ENCODE measurements at regions not wholly inside any gene's neighbourhood (a gene's known extent, or its start where the extent isn't known, plus 50 kb on each side); places are given as distances from the start of the nearest gene placed in this dataset.

DNA sequence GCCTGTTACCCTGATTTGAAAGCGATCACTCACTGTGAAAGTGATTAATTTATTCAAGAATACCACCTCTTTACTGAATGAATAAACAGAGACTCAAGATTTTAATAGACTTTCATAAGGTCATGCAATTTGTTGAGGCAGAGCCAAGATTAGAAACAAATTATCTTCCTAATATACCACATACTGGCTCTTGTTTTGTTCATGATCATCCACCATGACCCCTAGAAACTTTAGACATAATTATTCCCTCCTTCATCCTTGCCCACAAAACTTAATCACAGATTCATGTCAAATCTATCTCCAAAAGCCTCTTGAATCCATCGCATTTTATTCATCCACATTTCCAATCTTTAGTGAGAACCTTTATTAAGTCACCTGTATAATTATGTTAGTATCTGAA, 152.3 kb downstream of the ATXN7L3B start:
- H3K4me1 ChIP-seq, result no peaks in the 10 kb centered on the region
- intact Hi-C loops (cut with DNase I; ENCODE audit: low total_unique reads), result no loop called here
- no peak for DNase-seq
- H3K36me3 ChIP-seq, result no peaks in the 10 kb centered on the region
- no peaks in the 10 kb centered on the region for H3K9me3 ChIP-seq
- no peak for TF ChIP-seq POLR2A (IDR thresholded peaks at IDR 0.05)
- TF ChIP-seq, protein P1, sequence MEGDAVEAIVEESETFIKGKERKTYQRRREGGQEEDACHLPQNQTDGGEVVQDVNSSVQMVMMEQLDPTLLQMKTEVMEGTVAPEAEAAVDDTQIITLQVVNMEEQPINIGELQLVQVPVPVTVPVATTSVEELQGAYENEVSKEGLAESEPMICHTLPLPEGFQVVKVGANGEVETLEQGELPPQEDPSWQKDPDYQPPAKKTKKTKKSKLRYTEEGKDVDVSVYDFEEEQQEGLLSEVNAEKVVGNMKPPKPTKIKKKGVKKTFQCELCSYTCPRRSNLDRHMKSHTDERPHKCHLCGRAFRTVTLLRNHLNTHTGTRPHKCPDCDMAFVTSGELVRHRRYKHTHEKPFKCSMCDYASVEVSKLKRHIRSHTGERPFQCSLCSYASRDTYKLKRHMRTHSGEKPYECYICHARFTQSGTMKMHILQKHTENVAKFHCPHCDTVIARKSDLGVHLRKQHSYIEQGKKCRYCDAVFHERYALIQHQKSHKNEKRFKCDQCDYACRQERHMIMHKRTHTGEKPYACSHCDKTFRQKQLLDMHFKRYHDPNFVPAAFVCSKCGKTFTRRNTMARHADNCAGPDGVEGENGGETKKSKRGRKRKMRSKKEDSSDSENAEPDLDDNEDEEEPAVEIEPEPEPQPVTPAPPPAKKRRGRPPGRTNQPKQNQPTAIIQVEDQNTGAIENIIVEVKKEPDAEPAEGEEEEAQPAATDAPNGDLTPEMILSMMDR (IDR thresholded peaks at IDR 0.05), result no peak
- H3K4me3 ChIP-seq, result no peak overlapping the region
- no peaks in the 10 kb centered on the region for H3K27me3 ChIP-seq
- H3K27ac ChIP-seq, result no peak overlapping the region

DNA sequence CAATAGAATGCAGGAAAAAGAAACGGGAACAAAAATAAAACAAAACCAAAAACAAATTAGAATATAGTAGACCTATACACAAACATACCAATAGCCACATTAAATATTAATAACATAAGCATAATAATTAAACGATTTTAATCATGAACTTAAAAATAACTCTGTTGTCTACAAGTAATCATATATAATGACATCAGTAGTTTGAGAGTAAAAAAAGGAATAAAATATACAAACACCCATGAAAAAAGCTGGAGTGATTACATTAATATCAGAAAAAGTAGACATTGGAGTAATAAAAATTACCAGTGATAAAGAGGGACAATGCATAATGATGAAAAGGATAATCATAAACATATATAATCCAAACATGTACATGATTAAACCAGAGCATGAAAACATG, 181.8 kb downstream of the ATXN7L3B start:
- no peak overlapping the region for H3K4me3 ChIP-seq
- H3K27ac ChIP-seq, result no peak overlapping the region
- H3K36me3 ChIP-seq, result no peaks in the 10 kb centered on the region
- intact Hi-C loops (cut with DNase I; ENCODE audit: low total_unique reads), result no loop called here
- H3K27me3 ChIP-seq, result no peaks in the 10 kb centered on the region
- no peaks in the 10 kb centered on the region for H3K9me3 ChIP-seq
- no peak for DNase-seq
- no peaks in the 10 kb centered on the region for H3K4me1 ChIP-seq
- no peak for TF ChIP-seq POLR2A (IDR thresholded peaks at IDR 0.05)
- TF ChIP-seq, protein P1 (IDR thresholded peaks at IDR 0.05), result no peak

DNA sequence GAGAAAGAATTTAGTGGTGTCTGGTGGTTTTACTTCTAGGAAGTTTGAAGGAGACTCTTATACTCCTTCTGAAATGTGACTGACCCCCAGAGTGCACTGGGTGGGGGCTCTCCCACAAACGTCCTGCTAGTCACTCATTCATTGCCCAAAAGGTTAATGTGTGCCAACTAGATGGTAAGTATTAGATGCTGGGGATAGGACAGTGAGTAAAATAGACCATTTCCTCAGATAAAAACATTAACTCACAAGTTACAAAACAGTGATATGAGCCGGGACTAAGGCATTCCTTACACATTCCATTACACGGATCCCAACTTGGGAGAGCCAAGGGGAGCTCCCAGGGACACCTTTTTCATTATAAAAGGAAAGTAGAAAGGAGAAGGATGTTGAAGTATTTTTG, 185.1 kb downstream of the ATXN7L3B start:
- TF ChIP-seq POLR2A (IDR thresholded peaks at IDR 0.05), result no peak
- TF ChIP-seq, protein P1 (IDR thresholded peaks at IDR 0.05), result no peak
- Histone ChIP-seq H3K9me3 (no peaks in the 10 kb centered on the region), H3K27ac (no peak overlapping the region), H3K27me3 (no peaks in the 10 kb centered on the region), H3K4me3 (no peak overlapping the region), H3K36me3 (no peaks in the 10 kb centered on the region), H3K4me1 (no peaks in the 10 kb centered on the region)
- intact Hi-C loops (cut with DNase I; ENCODE audit: low total_unique reads), result no loop called here
- DNase-seq, result no peak

DNA sequence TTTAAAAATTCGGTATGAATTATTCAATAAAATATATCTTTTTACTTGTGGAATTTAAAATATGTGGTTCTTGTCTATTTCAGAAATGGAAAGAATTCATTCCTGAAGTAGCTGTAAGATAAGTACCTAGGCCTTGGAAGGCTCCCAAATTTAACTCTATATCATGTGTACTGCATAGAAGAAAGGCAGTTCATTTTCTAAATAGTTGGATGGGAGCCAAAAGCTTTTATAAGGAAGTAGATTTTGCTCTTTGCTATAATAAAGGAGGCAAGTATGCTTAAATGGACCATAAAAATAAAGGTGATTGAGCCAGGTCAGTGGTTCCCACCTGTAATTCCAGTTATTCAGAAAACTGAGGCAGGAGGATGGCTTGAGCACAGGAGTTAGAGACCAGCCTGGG, 187.5 kb downstream of the ATXN7L3B start:
- no peak for DNase-seq
- intact Hi-C loops (cut with DNase I; ENCODE audit: low total_unique reads), result no loop called here
- Histone ChIP-seq H3K27me3 (no peaks in the 10 kb centered on the region), H3K4me3 (no peak overlapping the region), H3K36me3 (no peaks in the 10 kb centered on the region), H3K4me1 (no peaks in the 10 kb centered on the region), H3K27ac (no peak overlapping the region), H3K9me3 (no peaks in the 10 kb centered on the region)
- TF ChIP-seq, protein P1 (IDR thresholded peaks at IDR 0.05), result no peak
- no peak for TF ChIP-seq POLR2A (IDR thresholded peaks at IDR 0.05)

DNA sequence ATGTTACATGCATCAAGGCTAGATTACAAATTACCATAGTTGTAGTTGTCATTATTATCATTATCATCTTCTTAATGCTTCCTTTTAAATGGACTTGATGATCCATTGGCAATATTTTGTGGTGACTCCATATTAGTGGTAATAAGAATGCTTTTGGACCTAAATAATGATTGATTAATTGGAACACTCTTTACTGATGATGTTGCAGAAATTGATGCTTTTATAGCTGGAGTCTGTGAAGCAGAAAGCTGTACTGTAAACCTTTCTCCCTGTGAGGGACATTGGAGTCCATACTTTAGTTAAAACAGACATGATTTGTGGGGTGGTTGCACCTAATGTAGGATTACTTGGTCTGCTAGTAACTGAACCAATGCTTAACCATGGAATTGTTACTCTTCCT, 190.4 kb downstream of the ATXN7L3B start:
- no peak for TF ChIP-seq POLR2A (IDR thresholded peaks at IDR 0.05)
- Histone ChIP-seq H3K4me1 (no peaks in the 10 kb centered on the region), H3K4me3 (no peak overlapping the region), H3K27me3 (no peaks in the 10 kb centered on the region), H3K9me3 (no peaks in the 10 kb centered on the region), H3K27ac (no peak overlapping the region), H3K36me3 (no peaks in the 10 kb centered on the region)
- intact Hi-C loops (cut with DNase I; ENCODE audit: low total_unique reads), result no loop called here
- DNase-seq, result no peak

DNA sequence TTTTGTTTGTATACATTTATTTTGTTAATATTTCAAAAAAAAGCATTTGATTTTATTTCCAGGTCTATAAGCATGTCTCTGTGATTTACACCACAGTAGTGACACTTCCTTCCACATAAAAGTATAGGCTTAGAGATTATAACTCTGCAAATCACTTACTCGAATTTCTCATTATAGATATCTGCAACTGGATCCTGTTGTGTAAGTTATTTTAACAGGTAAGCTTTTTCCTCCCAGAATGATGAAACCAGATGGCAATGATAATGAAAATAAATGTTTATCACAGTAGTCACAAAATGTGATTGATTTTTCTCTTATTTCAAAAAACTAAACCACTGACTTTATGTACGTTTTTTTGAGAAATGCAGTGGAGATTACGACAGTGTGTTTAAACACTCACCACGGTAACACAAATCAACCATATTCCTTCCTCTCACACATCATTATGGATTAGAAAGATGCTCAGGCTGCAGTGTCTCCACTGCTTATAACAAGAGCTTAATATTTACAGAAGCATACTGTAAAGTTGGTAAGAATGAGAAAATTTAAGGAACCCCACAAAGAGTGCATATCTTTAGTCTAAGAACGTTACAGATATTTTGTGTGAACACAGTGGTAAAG, 194.6 kb downstream of the ATXN7L3B start:
- intact Hi-C loops (cut with DNase I; ENCODE audit: low total_unique reads), result no loop called here
- H3K4me3 ChIP-seq, result no peak overlapping the region
- DNase-seq, result no peak
- H3K4me1 ChIP-seq, result no peaks in the 10 kb centered on the region
- H3K27ac ChIP-seq, result no peak overlapping the region
- no peak for TF ChIP-seq POLR2A (IDR thresholded peaks at IDR 0.05)
- TF ChIP-seq, protein P1 (IDR thresholded peaks at IDR 0.05), result no peak
- H3K9me3 ChIP-seq, result no peaks in the 10 kb centered on the region
- H3K36me3 ChIP-seq, result no peaks in the 10 kb centered on the region
- H3K27me3 ChIP-seq, result no peaks in the 10 kb centered on the region
